Fibroblast of mammary gland (primary cell): ENCODE measurements at regions not wholly inside any gene's neighbourhood (a gene's known extent, or its start where the extent isn't known, plus 50 kb on each side); places are given as distances from the start of the nearest gene placed in this dataset.
A peak's percentile ranks its signal among the peaks of the same experiment; 100 is the strongest.

Source experiments
- DNase-seq: peaks from one replicate; pipeline ENCODE4 v3.0.0-alpha.2; 2010; ENCODE audit warnings: low read depth
- H3K4me3 ChIP-seq: 2 replicates; pipeline ENCODE4 v1.5.1; 2011; ENCODE audit warnings: low read depth, mild to moderate bottlenecking, low read length, moderate library complexity; ENCODE audit not compliant: control insufficient read depth
- TF ChIP-seq, protein P1 (sequence below): conservative IDR thresholded peaks from 2 replicates; pipeline ENCODE4 v1.5.1; 2011; ENCODE audit warnings: low read depth, low read length, inconsistent platforms; ENCODE audit not compliant: control insufficient read depth, insufficient read depth

DNA sequence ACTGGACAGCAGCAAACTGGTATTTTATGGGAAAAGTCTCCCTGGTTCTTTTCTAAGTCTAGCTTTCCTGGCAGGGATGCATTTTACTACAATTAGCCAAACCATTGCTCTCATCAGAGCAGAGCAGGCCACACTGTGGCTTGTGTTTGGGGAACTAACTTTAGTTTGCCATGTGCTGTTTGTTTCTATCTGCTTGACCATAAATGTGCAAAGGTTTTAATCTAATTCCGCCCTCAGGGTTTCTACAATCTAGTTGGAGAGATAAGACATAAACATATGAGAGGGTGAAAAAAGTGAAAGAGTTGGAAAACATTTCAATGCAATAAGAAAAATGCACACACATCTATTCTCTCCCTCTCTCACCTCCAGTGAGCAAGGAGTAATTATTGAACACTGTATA lies 86.9 kb upstream of the MAPK4 start:
- no peak for DNase-seq
- TF ChIP-seq, protein P1, sequence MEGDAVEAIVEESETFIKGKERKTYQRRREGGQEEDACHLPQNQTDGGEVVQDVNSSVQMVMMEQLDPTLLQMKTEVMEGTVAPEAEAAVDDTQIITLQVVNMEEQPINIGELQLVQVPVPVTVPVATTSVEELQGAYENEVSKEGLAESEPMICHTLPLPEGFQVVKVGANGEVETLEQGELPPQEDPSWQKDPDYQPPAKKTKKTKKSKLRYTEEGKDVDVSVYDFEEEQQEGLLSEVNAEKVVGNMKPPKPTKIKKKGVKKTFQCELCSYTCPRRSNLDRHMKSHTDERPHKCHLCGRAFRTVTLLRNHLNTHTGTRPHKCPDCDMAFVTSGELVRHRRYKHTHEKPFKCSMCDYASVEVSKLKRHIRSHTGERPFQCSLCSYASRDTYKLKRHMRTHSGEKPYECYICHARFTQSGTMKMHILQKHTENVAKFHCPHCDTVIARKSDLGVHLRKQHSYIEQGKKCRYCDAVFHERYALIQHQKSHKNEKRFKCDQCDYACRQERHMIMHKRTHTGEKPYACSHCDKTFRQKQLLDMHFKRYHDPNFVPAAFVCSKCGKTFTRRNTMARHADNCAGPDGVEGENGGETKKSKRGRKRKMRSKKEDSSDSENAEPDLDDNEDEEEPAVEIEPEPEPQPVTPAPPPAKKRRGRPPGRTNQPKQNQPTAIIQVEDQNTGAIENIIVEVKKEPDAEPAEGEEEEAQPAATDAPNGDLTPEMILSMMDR = no peak

DNA sequence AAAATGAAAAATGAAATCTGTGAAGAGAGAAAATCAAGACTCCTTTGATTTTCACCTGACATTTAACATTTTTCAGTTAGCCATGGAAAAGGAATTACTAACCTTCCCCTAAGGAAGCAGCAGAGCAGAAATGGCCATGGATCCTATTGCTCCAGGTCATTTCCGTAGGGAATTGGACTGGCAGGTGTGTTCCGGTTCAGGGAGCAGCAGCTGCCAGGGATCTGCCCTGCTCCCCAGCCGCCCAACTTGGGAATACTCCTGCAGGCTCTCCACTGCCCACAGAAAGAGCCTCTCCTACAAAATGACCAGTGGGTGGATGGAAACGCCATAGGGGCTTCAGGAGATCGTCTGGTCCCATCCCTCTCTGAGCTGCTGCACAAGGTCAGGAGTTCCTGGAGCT lies 86.0 kb upstream of the MAPK4 start:
- H3K4me3 ChIP-seq = no peak overlapping the region
- TF ChIP-seq, protein P1 = no peak
- no peak for DNase-seq

More for the DNA sequence above, 86.9 kb upstream of the MAPK4 start:
- no peak overlapping the region for H3K4me3 ChIP-seq

DNA sequence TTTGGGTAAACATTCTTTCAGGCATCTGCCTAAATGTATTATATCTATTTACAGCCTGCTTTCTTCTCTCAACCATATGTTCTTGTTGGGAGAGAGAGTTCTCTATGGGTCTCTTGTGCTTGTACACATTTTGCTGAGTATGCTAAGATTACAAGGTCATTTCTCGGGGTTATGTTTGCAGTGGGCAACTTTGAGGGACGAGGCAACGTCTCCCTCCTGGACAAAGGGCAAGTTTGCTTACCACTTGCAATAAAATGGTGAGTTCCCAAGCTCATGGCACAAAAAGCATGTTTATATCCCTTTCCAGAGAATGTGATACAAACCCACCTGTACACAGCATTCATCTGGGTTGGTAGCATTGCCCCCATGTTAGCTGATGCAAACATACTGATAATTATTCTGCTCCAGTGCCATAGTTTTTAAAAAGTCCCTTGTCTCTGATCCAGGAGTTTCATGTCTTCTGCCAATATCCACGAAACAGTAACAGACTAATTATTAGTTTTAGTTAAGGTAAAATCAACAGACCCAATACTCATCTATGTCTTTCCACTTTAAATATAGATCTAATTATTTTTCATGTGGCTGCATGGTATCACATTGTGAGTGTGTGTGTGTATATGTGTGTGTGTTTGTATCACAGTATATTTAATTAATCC lies 84.2 kb upstream of the MAPK4 start:
- TF ChIP-seq, protein P1 = no peak
- no peak overlapping the region for H3K4me3 ChIP-seq
- no peak for DNase-seq

DNA sequence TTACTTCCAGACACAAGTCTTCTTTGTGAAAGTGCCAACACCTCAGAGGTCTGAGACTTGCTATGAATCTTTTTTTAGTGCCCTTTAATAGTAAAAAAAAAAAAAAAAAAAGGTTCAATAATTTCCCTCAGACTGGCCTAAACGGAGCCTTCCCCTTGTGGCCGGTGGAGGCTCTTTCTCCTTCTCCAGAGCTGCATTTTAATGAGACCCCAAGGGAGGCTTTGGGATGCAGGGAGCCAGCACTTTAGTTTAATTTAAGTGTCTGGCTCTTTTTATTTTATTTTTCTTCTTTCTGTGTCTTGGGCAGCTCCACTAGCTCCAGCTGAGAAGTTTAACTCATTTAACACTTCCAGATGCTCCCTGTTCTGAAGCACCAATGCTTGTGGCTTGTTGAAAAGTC lies 67.8 kb upstream of the MAPK4 start:
- TF ChIP-seq, protein P1 = no peak
- no peak for DNase-seq
- no peak overlapping the region for H3K4me3 ChIP-seq

DNA sequence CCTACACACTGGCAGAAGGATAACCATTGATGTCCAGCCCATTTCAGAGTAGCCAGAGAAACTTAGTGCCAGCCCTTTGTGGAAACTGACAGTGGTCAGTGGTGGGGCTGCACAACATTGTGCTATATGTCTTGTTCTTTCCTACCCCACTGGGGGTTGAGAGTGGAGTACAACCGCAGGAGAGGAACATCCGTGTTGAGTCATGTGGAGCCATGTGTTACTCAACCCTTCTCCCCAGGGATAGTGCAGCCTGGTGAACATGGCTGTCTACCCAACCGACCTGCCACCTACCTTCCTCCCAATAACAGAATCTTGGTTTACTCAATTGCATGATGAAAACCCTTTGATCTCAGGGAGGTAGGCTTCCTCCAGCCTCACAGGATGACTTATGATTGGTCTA lies 65.3 kb upstream of the MAPK4 start:
- TF ChIP-seq, protein P1 = no peak
- DNase-seq = peak; percentile 23
- no peak overlapping the region for H3K4me3 ChIP-seq

DNA sequence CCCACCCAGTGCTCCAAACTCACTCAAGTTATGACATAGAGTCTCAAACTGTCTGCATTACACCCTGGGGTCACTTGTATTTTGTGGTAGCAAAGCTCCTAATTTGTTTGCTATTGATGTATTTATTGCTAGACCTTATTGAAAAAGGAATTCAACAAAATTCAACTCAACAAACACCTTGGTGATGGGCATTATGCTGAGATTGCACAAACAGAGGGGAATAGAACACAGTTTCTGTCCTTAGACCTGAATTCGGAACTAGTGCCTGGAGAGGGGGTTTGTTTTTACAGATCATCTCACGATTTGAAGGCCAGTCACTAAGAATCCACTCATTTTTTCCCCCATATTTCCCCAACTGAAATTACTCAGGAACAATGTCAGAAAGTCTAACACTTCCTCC lies 53.5 kb upstream of the MAPK4 start:
- H3K4me3 ChIP-seq = no peak overlapping the region
- no peak for DNase-seq
- TF ChIP-seq, protein P1 = no peak
